Nephron progenitor cell (in vitro differentiated cells): ENCODE measurements at regions not wholly inside any gene's neighbourhood (a gene's known extent, or its start where the extent isn't known, plus 50 kb on each side); places are given as distances from the start of the nearest gene placed in this dataset.

ENCODE experiments used
- DNase-seq: peaks from one replicate; pipeline ENCODE4 v3.0.0; 2021
- H3K27ac Mint-ChIP-seq: 2 replicates; pipeline ENCODE4 v1.8.0; 2021; ENCODE audit warnings: mild to moderate bottlenecking, moderate library complexity, mixed read lengths
- H3K27me3 Mint-ChIP-seq: 2 replicates; pipeline ENCODE4 v1.8.0; 2021; ENCODE audit warnings: mild to moderate bottlenecking, low read depth, mixed read lengths; ENCODE audit not compliant: poor library complexity
- H3K36me3 Mint-ChIP-seq: 2 replicates; pipeline ENCODE4 v1.8.0; 2021; ENCODE audit warnings: low read depth, mixed read lengths
- H3K4me1 Mint-ChIP-seq: 2 replicates; pipeline ENCODE4 v1.8.0; 2021; ENCODE audit warnings: mixed read lengths
- H3K4me3 Mint-ChIP-seq: 2 replicates; pipeline ENCODE4 v1.8.0; 2021; ENCODE audit warnings: mild to moderate bottlenecking, moderate library complexity, mixed read lengths
- H3K9me3 Mint-ChIP-seq: 2 replicates; pipeline ENCODE4 v1.8.0; 2021; ENCODE audit warnings: mild to moderate bottlenecking, moderate library complexity, mixed read lengths
- CTCF ChIP-seq: fragments of 200-600 bp; sonication (generic); IDR thresholded peaks from 2 replicates; pipeline ENCODE4 v1.5.0; 2021; ENCODE audit warnings: antibody characterized with exemption

- Mint-ChIP-seq H3K4me3 (no peak overlapping the region), H3K4me1 (peaks cover 9% of the 10 kb centered on the region), H3K27me3 (peaks cover 34% of the 10 kb centered on the region), H3K27ac (no peak overlapping the region), H3K9me3 (no peaks in the 10 kb centered on the region), H3K36me3 (no peaks in the 10 kb centered on the region)
- DNase-seq, result no peak
- TF ChIP-seq CTCF, result no peak
Measured at GRCh38 chr10:130510755-130511154, 374.6 kb downstream of the GLRX3 start.

- H3K4me1 Mint-ChIP-seq, result peaks cover 9% of the 10 kb centered on the region
- H3K9me3 Mint-ChIP-seq, result no peaks in the 10 kb centered on the region
Measured at GRCh38 chr10:130511766-130512165, 375.6 kb downstream of the GLRX3 start.

GRCh38 chr10:130512936-130513335 is 376.7 kb downstream of the GLRX3 start:
- peaks cover 9% of the 10 kb centered on the region for H3K4me1 Mint-ChIP-seq
- no peaks in the 10 kb centered on the region for H3K9me3 Mint-ChIP-seq
- no peak overlapping the region for H3K4me3 Mint-ChIP-seq
- no peak overlapping the region for H3K27ac Mint-ChIP-seq
- H3K27me3 Mint-ChIP-seq, result peaks cover 30% of the 10 kb centered on the region
- H3K36me3 Mint-ChIP-seq, result no peaks in the 10 kb centered on the region
- no peak for DNase-seq
- no peak for TF ChIP-seq CTCF

More at GRCh38 chr10:130511766-130512165, 375.6 kb downstream of the GLRX3 start:
- no peak overlapping the region for H3K4me3 Mint-ChIP-seq
- no peak for TF ChIP-seq CTCF
- no peaks in the 10 kb centered on the region for H3K36me3 Mint-ChIP-seq
- no peak for DNase-seq
- H3K27ac Mint-ChIP-seq, result no peak overlapping the region
- H3K27me3 Mint-ChIP-seq, result peaks cover 33% of the 10 kb centered on the region

GRCh38 chr10:130513686-130514476 is 377.7 kb downstream of the GLRX3 start:
- peaks cover 24% of the 10 kb centered on the region for H3K27me3 Mint-ChIP-seq
- no peaks in the 10 kb centered on the region for H3K36me3 Mint-ChIP-seq
- H3K9me3 Mint-ChIP-seq, result peaks cover 3% of the 10 kb centered on the region
- TF ChIP-seq CTCF, result no peak
- H3K27ac Mint-ChIP-seq, result no peak overlapping the region
- DNase-seq, result no peak
- H3K4me3 Mint-ChIP-seq, result no peak overlapping the region
- peaks cover 9% of the 10 kb centered on the region for H3K4me1 Mint-ChIP-seq

- Mint-ChIP-seq H3K27me3 (peaks cover 13% of the 10 kb centered on the region), H3K36me3 (no peaks in the 10 kb centered on the region), H3K9me3 (peaks cover 16% of the 10 kb centered on the region), H3K4me3 (no peak overlapping the region), H3K4me1 (peaks cover 4% of the 10 kb centered on the region), H3K27ac (no peak overlapping the region)
- no peak for DNase-seq
- TF ChIP-seq CTCF, result no peak
Measured at GRCh38 chr10:130515670-130516069, 379.5 kb downstream of the GLRX3 start.
